DMS 273 (cell line): ENCODE measurements at regions not wholly inside any gene's neighbourhood (a gene's known extent, or its start where the extent isn't known, plus 50 kb on each side); places are given as distances from the start of the nearest gene placed in this dataset.

Experiments used
- DNase-seq: peaks from one replicate; lab custom pipeline; 2025; ENCODE audit not compliant: unreplicated experiment; lab: John Stamatoyannopoulos, UW

DNA sequence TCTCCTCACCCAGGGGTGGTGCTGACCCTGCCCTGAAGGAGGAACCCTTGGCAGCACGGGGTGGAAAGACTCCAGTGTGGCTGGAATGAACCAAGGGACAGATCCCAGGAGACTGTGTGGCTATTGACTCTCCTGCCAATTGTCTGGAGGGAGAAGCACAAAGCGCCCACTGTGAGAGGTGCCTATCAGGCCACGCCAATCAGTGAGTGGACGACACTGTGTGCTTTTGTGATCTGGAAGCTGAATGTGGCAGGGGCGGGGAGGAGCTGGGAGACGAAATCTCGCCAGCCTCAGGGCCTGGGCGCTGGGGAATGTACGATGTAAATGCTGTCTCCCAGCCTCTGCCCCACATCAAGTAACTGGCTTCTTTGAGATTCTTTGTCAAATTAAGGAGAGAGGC is 167.1 kb downstream of the ZBTB18 start:
- no peak for DNase-seq

- no peak for DNase-seq
These were observed 168.1 kb downstream of the ZBTB18 start for GRCh38 chr1:244219149-244219548.

GRCh38 chr1:244219802-244220201 is 168.7 kb downstream of the ZBTB18 start:
- no peak for DNase-seq

DNA sequence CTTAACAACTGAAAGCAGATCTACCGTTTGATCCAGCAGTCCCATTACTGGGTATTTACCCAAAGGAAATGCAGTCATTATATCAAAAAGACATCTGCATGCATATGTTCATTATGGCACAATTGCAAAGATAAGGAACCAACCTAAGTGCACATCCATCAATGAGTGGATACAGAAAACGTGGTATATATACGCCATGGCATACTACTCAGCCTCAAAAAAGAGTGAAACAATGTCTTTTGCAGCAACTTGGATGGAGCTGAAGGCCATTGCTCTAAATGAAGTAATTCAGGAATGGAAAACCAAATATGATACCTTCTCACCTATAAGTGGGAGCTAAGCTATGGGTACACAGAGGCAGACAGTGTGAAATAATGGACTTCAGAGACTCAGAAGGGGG is 169.3 kb downstream of the ZBTB18 start:
- DNase-seq = no peak

DNA sequence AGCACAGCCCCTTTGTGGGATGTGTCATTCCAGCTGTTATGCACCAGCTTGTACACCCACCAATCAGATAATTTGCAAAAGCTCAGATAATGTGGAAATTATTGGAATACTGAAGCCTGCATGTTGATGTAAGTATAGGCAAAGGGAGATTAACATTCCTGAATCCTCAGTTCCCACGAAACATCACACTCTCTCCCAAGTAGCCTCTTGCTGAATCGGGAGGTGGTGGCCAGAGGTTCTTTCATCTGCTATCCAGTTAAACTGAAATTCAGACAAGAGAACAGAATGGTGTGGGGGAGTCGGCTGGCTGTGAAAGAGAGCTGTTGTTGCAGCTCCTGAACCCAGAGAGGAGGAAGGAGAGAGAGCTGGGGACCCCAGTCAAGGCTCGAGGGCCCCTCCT is 170.9 kb downstream of the ZBTB18 start:
- DNase-seq = no peak

DNA sequence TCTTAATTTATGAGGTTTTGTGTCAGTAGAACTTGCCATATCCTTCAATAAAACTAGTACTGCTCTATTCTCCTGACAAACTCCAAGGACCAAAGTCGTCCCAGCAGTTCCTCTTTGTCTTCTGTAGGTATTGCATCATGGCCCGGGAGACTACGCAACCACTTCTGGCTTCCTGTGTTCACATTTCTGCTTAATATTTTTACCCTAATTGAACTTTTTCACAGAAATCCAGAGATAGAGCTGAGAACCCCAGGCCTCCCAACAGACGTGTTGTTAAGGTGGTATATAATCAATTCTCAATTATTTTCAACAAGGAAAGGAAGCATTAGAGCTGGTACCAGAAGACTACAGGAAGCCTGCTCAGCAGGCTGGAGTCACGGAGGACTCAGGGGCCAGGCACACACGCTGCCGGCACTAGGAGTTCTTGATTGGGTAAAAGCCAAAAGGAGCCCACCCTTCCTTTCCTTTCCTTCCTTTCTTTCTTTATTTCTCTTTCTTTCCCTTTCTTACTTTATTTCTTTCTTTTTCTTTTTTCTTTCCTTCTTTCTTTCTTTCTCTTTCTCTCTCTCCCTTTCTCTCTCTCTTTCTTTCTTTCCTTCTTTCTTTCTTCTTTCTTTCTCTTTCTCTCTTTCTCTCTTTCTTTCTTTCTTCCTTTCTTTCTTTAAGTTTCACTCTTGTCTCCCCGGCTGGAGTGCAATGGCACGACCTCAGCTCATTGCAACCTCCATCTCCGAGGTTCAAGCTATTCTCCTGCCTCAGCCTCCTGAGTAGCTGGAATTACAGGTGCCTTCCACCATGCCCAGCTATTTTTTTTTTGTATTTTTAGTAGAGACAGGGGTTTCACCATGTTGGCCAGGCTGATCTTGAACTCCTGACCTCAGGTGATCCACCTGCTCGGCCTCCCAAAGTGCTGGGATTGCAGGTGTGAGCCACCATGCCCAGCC is 173.7 kb downstream of the ZBTB18 start:
- no peak for DNase-seq

- no peak for DNase-seq
These were observed 175.4 kb downstream of the ZBTB18 start for GRCh38 chr1:244226435-244226834.

- DNase-seq = no peak
These were observed 179.4 kb downstream of the ZBTB18 start for GRCh38 chr1:244230470-244230869.

DNA sequence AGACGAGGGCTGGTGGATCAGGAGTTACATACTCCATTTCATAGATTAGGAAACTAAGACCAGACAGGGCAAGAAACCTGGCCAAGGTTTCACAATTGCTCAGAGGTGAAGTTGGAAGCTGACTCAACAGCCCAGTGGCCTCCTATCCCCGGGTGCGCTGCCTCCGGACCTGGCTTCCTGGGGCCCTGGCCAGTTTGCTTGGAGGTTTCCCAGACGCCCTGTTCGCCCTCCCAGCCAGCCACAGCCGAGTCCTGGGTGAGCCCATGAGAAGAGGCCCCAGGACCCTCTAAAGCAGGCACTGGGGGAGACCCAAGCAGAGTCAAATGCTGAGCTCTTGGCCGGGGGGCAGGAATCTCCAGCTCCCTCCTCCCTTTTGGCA is 180.1 kb downstream of the ZBTB18 start:
- DNase-seq = no peak

DNA sequence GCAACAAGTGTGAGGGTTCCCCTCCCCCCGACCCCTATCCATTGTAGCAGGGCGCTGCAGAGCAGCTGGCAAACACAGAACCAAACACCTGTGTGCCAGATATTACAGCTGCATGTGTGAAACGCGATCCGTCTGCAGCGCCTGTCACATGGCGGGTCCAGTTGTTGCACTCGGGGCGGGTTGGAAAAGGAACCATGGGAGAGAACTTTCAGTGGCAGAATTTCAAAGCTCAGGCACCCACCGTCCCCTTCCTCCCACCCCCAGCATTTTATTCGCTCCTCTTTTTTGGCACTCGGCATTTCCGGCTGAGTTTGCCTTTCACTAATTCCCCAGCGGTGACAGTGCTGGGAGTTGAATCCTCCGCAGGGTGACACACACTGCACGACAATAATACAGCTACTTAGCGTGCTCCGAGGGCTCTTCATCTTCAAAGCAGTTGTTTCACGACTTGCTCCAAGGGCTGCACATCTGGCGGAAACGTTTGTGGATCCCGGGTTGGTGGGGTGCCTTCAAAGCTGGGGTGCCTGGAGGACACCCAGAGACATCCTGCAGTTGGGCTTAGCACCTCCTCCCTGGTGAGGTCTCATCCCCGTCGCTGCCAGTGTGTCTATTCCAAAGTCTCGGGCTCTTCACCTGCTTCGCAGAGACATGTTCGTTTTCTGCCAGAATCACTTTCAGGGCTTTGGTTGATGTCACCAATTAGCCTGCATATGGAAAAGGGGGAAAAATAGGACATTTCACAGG is 180.7 kb downstream of the ZBTB18 start:
- DNase-seq = peak; percentile 90

DNA sequence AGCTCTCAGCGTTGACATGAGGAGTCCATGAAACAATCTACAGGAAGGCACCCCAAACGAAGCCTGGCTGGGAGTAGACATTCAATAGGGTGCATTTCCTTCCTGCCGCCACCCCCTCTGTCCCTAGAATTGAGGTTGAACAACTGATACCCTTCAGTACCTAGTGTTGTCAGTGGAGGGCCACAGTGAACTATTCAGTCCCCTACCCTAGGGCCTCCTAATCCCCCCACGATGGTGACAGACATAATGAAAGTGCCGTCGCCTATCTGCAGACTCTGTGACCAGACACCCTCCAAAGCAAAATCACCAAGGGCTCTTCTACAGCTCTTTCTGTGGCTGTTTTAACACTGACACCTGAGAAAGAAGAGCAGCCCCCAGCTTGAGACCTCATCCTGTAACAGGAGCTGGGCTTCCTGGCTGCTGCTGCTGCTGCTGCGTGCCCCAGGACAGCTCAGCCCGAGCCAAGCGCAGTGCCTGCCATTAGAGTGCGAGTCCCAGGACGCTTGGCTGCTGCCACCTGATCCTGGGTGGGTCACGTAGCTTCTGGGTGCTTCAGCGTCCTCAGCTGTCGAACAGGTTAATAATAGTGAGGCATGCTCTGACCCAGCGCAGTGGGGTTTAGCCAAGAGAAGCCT is 183.0 kb downstream of the ZBTB18 start:
- no peak for DNase-seq

DNA sequence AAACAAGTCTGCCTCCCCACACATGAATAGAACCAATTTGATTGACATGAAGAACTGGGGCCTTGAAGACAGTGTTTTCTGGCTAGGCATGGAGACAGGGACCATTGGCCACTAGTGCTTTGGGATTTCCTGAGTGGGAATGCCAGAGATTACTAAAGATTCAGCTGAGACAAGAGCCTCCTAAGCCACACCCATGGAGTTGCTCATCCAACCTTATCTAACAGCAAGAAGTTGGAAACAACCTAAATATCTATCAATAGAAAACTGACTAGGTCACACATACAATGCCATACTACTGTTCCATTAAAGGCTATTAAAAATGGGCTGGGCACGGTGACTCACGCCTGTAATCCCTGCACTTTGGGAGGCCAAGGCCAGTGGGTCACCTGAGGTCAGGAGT is 184.1 kb downstream of the ZBTB18 start:
- no peak for DNase-seq

DNA sequence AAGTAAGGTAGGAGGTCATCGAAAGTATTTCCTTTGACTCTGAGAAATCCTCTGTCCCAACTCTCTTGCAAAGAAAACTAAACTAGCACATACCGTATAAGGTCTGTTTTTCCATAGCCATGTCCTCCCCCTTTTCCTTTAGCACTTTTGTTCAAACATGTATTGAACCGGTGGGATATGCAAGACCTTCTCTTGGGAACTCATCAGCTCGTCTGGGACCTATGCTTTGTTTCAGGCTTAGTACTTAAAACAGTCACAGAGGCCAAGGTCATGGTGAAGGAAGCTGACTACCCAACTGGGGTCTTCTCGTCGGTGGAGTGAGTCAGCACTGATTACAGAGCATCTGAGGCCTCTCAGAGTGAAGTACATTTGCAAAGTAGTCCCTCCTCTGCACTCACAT is 185.0 kb downstream of the ZBTB18 start:
- no peak for DNase-seq

GRCh38 chr1:244236721-244237120 is 185.6 kb downstream of the ZBTB18 start:
- no peak for DNase-seq

GRCh38 chr1:244237445-244237844 is 186.4 kb downstream of the ZBTB18 start:
- DNase-seq = no peak

DNA sequence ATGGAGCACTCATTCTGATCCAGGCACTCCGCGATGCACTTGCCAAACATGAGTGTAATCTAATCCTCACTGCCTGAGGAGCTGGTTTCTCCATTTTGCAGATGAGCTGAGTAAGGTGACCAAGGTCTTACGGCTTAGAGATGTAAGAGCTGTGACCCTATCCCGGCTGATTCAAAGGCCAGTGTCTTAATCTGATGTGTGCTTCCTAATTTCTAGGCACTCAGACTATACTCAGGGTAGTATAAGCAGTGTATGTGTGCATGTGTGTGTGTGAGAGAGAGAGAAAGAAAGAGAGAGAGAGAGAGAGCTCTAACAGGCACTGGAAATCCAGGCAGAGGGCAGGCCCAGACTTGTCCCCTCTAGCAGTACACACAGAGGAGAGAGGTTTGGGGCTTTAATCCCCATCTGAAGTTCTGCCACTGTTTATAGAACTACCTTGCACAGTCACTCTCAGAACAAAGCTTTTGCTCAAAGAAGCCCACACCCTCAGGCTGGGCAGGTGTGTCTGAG is 188.2 kb downstream of the ZBTB18 start:
- peak; percentile 41 for DNase-seq

GRCh38 chr1:244241438-244241837 is 190.4 kb downstream of the ZBTB18 start:
- DNase-seq = no peak

DNA sequence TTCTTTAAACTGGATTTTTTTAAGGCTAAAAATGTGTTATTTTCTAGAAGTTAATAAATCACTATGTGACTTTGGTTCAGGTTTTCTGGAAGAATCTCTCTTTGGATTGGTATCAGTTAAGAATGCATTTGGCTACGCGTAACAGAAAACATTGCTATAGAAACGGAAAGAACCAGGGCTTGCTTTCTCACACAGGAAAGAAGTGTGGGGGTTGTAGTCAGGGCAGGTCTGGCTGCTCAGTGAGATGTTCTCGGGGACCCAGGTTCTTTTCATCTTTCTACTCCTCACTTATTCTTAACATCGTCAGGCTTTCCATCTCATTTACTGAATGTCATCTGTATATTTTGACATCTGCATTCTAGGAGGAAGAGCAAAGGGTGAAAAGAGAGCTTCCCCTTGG is 191.4 kb downstream of the ZBTB18 start:
- DNase-seq = no peak

DNA sequence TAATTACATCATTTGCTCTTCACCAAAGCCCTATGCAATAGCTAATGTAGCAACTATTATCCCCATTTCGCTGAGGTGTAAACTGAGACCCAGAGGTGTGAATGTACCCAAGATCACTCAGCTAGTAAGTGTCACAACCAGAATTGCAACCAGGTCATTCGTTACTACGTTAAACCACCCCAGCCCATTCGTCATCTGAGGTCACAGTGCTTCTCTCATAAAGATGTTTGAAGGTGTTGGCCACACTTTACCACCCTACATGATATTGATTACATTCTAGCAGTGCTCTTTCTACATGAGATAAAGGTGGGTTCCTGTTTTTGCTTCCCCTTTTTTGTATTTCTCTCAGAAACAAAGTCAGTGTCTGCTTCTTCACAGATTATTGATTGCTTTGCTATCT is 195.3 kb downstream of the ZBTB18 start:
- no peak for DNase-seq

- no peak for DNase-seq
These were observed 197.3 kb downstream of the ZBTB18 start for GRCh38 chr1:244248426-244248825.

GRCh38 chr1:244252211-244252610 is 199.5 kb downstream of the ADSS2 start:
- no peak for DNase-seq

- no peak for DNase-seq
These were observed 197.2 kb downstream of the ADSS2 start for GRCh38 chr1:244254467-244254866.
